Endothelial cell of umbilical vein (primary cell): ENCODE measurements at regions not wholly inside any gene's neighbourhood (a gene's known extent, or its start where the extent isn't known, plus 50 kb on each side); places are given as distances from the start of the nearest gene placed in this dataset.

Experiments
- EZH2 ChIP-seq: IDR thresholded peaks from 2 replicates; pipeline ENCODE4 v1.6.1; 2012; ENCODE audit warnings: borderline replicate concordance, low read depth, mild to moderate bottlenecking, moderate library complexity, low read length, inconsistent platforms; ENCODE audit not compliant: severe bottlenecking
- FOS ChIP-seq: IDR thresholded peaks from 2 replicates; pipeline ENCODE4 v1.6.1; 2011; ENCODE audit warnings: mild to moderate bottlenecking, low read length, moderate library complexity, borderline replicate concordance; ENCODE audit not compliant: insufficient read depth
- GATA2 ChIP-seq: IDR thresholded peaks from 2 replicates; pipeline ENCODE4 v1.7.0; 2011; ENCODE audit warnings: low read depth, mild to moderate bottlenecking, moderate library complexity, mixed read lengths, low read length; ENCODE audit not compliant: insufficient read length, insufficient read depth
- POLR2A ChIP-seq: IDR thresholded peaks from 2 replicates; pipeline ENCODE4 v1.6.1; 2012; ENCODE audit warnings: low read depth, mild to moderate bottlenecking, control low read depth, low read length
- POLR2AphosphoS5 ChIP-seq: IDR thresholded peaks from 2 replicates; pipeline ENCODE4 v1.6.1; 2012; ENCODE audit warnings: low read depth, mild to moderate bottlenecking, control low read depth, low read length, moderate library complexity; ENCODE audit not compliant: insufficient read depth
- TF ChIP-seq, protein P1 (sequence below), 2 donors: IDR thresholded peaks; 1 replicate in 1 of 2; 2 replicates in 1 of 2; pipeline ENCODE4 v1.5.1; 2011; ENCODE audit warnings: low read length in 2 of 2, mild to moderate bottlenecking in 2 of 2, moderate library complexity in 2 of 2, control low read depth in 1 of 2, inconsistent platforms in 1 of 2, low read depth in 1 of 2; ENCODE audit not compliant: insufficient read depth in 1 of 2; ENCODE audit errors: extremely low read depth in 1 of 2

DNA sequence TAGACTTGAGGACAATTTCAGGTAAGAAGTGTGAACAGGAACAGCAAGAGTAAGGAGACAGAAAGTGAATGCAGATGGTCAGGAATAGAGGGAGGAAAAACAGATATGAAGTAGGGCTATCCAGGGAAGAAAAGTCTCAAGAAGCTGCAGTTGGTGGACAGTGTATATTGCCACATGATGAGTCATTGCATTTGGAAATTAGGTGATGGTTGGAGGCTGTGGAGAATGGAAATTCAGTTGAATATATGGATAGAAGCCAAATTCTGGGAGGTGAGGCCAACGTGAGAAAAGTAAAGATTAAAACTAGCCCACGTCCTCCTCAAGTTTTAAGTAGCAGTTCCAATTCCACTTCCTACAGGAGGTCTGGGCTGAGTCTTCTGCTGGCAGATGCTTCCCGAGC lies 158.4 kb downstream of the UBE2E3 start:
- TF ChIP-seq, protein P1, sequence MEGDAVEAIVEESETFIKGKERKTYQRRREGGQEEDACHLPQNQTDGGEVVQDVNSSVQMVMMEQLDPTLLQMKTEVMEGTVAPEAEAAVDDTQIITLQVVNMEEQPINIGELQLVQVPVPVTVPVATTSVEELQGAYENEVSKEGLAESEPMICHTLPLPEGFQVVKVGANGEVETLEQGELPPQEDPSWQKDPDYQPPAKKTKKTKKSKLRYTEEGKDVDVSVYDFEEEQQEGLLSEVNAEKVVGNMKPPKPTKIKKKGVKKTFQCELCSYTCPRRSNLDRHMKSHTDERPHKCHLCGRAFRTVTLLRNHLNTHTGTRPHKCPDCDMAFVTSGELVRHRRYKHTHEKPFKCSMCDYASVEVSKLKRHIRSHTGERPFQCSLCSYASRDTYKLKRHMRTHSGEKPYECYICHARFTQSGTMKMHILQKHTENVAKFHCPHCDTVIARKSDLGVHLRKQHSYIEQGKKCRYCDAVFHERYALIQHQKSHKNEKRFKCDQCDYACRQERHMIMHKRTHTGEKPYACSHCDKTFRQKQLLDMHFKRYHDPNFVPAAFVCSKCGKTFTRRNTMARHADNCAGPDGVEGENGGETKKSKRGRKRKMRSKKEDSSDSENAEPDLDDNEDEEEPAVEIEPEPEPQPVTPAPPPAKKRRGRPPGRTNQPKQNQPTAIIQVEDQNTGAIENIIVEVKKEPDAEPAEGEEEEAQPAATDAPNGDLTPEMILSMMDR (IDR thresholded peaks at IDR 0.05; ENCODE audit: extremely low read depth in 1 of 2, insufficient read depth in 1 of 2, low read depth in 1 of 2, low read length in 2 of 2) = no peak
- TF ChIP-seq GATA2 (no peak), POLR2AphosphoS5 (no peak), FOS (no peak), POLR2A (no peak), EZH2 (no peak)
